ENCODE measurements at regions not wholly inside any gene's neighbourhood (a gene's known extent, or its start where the extent isn't known, plus 50 kb on each side); places are given as distances from the start of the nearest gene placed in this dataset.

DNA sequence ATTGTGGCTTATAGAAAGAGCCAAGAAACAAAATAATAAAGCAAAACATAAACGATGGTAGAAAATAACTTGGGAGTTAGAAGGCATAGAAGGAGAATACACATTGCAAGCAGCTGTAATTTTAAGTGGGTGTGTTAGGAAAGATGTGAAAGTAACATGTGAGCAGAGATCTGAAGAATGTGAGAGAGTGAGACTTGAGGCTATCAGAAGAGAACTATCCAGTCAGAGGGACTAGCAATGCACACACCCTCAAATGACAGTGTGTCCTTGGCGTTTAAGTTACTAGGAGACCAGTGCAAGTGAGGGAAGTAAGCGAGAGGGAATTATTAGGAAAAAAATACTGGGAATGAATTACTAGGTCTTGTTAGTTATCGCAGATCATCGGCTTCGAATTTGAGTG lies 304.9 kb downstream of the DSEL start:
- no peak overlapping the region for H4K8ac ChIP-seq (replicated peaks; ENCODE audit: insufficient read length, low read depth, low read length)
- WGBS (ENCODE audit: extremely low coverage, insufficient read length, low lambda C conversion rate): no CpG with 5 or more reads among the region's 6 CpGs
- H3K4me1 ChIP-seq (ENCODE audit: insufficient read depth, low read length): no peaks in the 10 kb centered on the region
- H4K91ac ChIP-seq (ENCODE audit: insufficient read length, low read depth, low read length): no peak overlapping the region
- no peak overlapping the region for H2AFZ ChIP-seq (ENCODE audit: low read length)
- no peak overlapping the region for H3K14ac ChIP-seq (ENCODE audit: insufficient read depth, low read length)
- Mint-ChIP-seq H3K4me3 (no peak overlapping the region), H3K9me3 (no peaks in the 10 kb centered on the region; a peak in 1 of 5 replicates), H3K4me1 (no peaks in the 10 kb centered on the region), H3K27ac (no peak overlapping the region), H3K36me3 (ENCODE audit: insufficient read depth in 1 of 3, low read depth in 3 of 3) (no peaks in the 10 kb centered on the region), H3K27me3 (ENCODE audit: low read depth) (no peaks in the 10 kb centered on the region)
- no peak overlapping the region for H3K4me2 ChIP-seq (ENCODE audit: insufficient read depth, insufficient read length, low read length)
- no peaks in the 10 kb centered on the region for H3K9me3 ChIP-seq (ENCODE audit: control insufficient read depth, low read depth, low read length)
- no peak for TF ChIP-seq CTCF (conservative IDR thresholded peaks at IDR 0.05)
- no peak overlapping the region for H3T11ph ChIP-seq (ENCODE audit: low read length)
- H2BK12ac ChIP-seq (ENCODE audit: insufficient read length, low read depth, low read length): no peak overlapping the region
- no peak overlapping the region for H3K23ac ChIP-seq (ENCODE audit: insufficient read length, low read depth, low read length)
- no peak overlapping the region for H3K56ac ChIP-seq (ENCODE audit: insufficient read length, low read depth, low read length)
- no peak overlapping the region for H3K9ac ChIP-seq (ENCODE audit: extremely low read depth, insufficient read length, low read length)
- no peak overlapping the region for H3K18ac ChIP-seq (ENCODE audit: insufficient read length, low read depth, low read length)
- H2BK15ac ChIP-seq (ENCODE audit: low read depth, low read length): no peak overlapping the region
- no peaks in the 10 kb centered on the region for H3K79me1 ChIP-seq (ENCODE audit: insufficient read depth, low read depth, low read length, poor library complexity, severe bottlenecking)
- H3K27ac ChIP-seq (ENCODE audit: insufficient read length, low read depth, low read length): no peak overlapping the region
- no peak overlapping the region for H4K5ac ChIP-seq (ENCODE audit: insufficient read length, low read depth, low read length)
- no peak overlapping the region for H3K4ac ChIP-seq (ENCODE audit: low read depth, low read length)
- no peak for DNase-seq
- no peak overlapping the region for H2AK5ac ChIP-seq (ENCODE audit: insufficient read length, low read length)
- no peaks in the 10 kb centered on the region for H4K20me1 ChIP-seq (ENCODE audit: control insufficient read depth, insufficient read depth, insufficient read length)
- H2BK120ac ChIP-seq (ENCODE audit: low read depth, low read length, poor library complexity, severe bottlenecking): no peak overlapping the region
- H2BK5ac ChIP-seq (ENCODE audit: insufficient read length, low read length): no peak overlapping the region
- H3K27me3 ChIP-seq (ENCODE audit: insufficient read depth, low read length): no peaks in the 10 kb centered on the region
- H3K23me2 ChIP-seq (ENCODE audit: insufficient read length, low read depth, low read length, poor library complexity, severe bottlenecking): no peaks in the 10 kb centered on the region
- H2BK20ac ChIP-seq (ENCODE audit: low read depth, low read length, poor library complexity, severe bottlenecking): no peak overlapping the region
- no peaks in the 10 kb centered on the region for H3K79me2 ChIP-seq (ENCODE audit: insufficient read depth, low read length)
